DMS79 (cell line): ENCODE measurements at regions not wholly inside any gene's neighbourhood (a gene's known extent, or its start where the extent isn't known, plus 50 kb on each side); places are given as distances from the start of the nearest gene placed in this dataset.
"Not testable (repeated sequence)": the region's sequence is repeated elsewhere in the genome, so short reads cannot be mapped to it uniquely, and the experiment has no call there.

Source experiments
- DNase-seq: peaks from one replicate; lab custom pipeline; 2025; lab: John Stamatoyannopoulos, UW

DNA sequence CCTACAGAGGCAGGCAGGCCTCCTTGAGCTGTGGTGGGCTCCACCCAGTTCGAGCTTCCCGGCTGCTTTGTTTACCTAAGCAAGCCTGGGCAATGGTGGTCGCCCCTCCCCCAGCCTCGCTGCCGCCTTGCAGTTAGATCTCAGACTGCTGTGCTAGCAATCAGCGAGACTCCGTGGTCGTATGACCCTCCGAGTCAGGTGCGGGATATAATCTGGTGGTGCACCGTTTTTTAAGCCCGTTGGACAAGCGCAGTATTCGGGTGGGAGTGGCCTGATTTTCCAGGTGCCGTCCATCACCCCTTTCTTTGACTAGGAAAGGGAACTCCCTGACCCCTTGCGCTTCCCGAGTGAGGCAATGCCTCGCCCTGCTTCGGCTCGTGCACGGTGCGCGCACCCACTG, 407.6 kb downstream of the NTRK2 start:
- not testable (repeated sequence) for DNase-seq
